ENCODE measurements at regions not wholly inside any gene's neighbourhood (a gene's known extent, or its start where the extent isn't known, plus 50 kb on each side); places are given as distances from the start of the nearest gene placed in this dataset.

- Mint-ChIP-seq H3K9me3 (no peaks in the 10 kb centered on the region), H3K4me1 (ENCODE audit: low read depth) (peaks cover 8% of the 10 kb centered on the region), H3K4me3 (no peak overlapping the region), H3K27ac (no peak overlapping the region), H3K27me3 (no peaks in the 10 kb centered on the region), H3K36me3 (ENCODE audit: low read depth) (no peaks in the 10 kb centered on the region)
- no peak for DNase-seq
Measured at GRCh38 chr12:66733321-66733720, 54.4 kb upstream of the GRIP1 start.

DNA sequence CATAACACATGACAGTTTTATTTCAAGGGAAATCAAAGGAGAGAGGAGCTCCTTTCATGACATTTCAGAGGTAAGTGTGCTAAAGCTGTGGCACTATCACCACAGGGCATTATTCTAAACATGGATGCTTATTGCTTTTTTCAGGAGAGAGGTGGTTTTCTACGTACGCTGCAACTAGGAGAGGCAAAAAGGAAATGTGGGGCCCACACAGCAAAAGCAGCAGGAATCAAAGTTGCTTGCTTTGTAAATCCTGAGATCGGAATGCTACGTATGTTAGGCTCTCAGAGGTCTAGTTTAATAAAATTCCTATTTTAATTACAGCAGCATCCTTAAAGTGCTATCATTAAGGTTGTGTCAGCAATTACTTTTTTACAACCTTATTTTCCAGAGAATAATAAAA is 55.0 kb upstream of the GRIP1 start:
- no peak overlapping the region for H3K4me3 Mint-ChIP-seq

GRCh38 chr12:66735275-66735674 is 56.4 kb upstream of the GRIP1 start:
- no peak overlapping the region for H3K4me3 Mint-ChIP-seq
- H3K36me3 Mint-ChIP-seq (ENCODE audit: low read depth): no peaks in the 10 kb centered on the region
- H3K4me1 Mint-ChIP-seq (ENCODE audit: low read depth): peaks cover 8% of the 10 kb centered on the region
- peak overlapping the region; percentile 5 for H3K27ac Mint-ChIP-seq
- H3K27me3 Mint-ChIP-seq: no peaks in the 10 kb centered on the region
- no peaks in the 10 kb centered on the region for H3K9me3 Mint-ChIP-seq
- no peak for DNase-seq

More for the DNA sequence above, 55.0 kb upstream of the GRIP1 start:
- H3K4me1 Mint-ChIP-seq (ENCODE audit: low read depth): peaks cover 8% of the 10 kb centered on the region
- DNase-seq: no peak
- H3K27ac Mint-ChIP-seq: no peak overlapping the region
- no peaks in the 10 kb centered on the region for H3K27me3 Mint-ChIP-seq
- H3K9me3 Mint-ChIP-seq: no peaks in the 10 kb centered on the region
- H3K36me3 Mint-ChIP-seq (ENCODE audit: low read depth): no peaks in the 10 kb centered on the region

DNA sequence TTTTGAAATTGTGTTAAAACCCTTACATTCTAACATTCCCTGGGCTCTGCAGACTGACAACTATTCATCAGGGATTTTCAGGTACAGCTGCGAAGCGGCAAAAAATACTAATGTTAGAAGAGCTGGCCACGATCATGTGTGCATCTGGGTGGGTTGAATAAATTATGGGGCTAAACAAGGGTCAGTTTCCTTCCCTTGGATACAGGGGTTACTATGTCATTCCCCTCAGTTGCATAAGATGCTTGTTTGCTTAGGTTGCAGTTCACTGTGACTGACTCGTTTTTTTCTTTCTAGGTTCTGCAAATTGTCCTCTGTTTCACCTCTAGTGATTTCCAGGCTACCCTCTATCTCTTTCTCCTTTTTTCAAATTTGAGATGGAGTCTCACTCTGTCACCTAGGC is 58.1 kb upstream of the GRIP1 start:
- Mint-ChIP-seq H3K27ac (no peak overlapping the region), H3K27me3 (no peaks in the 10 kb centered on the region), H3K4me1 (ENCODE audit: low read depth) (peaks cover 10% of the 10 kb centered on the region), H3K9me3 (no peaks in the 10 kb centered on the region), H3K4me3 (no peak overlapping the region), H3K36me3 (ENCODE audit: low read depth) (no peaks in the 10 kb centered on the region)
- DNase-seq: no peak

GRCh38 chr12:66739266-66739665 is 60.4 kb upstream of the GRIP1 start:
- Mint-ChIP-seq H3K27me3 (no peaks in the 10 kb centered on the region), H3K27ac (no peak overlapping the region), H3K36me3 (ENCODE audit: low read depth) (no peaks in the 10 kb centered on the region), H3K4me1 (ENCODE audit: low read depth) (peaks cover 21% of the 10 kb centered on the region), H3K4me3 (no peak overlapping the region), H3K9me3 (no peaks in the 10 kb centered on the region)
- DNase-seq: no peak

DNA sequence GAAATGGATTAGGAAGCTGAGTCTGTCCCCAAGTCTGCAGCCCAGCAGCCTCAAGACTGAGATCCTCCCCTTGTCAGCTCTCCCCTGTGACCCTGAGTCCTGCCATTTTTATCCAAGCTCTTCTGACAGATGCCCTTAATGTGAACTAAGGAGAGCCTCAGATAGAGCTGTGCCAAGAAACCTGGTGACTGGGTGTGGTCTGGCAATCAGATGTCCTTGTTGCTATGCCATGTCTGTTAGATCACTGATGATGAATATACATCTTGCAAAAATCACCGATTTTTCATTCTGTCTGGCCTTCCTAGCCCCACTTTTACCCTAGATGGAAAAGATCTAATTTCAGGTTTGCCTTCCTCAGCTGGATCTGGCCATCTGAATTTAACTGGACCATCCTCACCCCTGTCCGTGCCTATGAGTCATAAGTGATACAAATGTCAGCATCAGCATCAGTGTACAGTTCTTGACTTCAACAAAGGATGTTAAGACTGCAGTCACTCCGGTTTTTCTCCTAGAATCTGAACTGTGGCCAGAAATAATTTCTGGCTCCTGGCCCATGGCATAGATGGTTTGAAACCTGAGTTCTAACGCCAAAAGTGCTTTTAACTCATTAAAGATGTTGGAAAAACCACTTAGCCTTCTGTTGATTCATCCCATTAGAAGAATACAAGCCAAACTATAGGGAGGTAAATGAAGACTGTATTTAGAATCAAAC is 61.2 kb upstream of the GRIP1 start:
- Mint-ChIP-seq H3K4me1 (ENCODE audit: low read depth) (peaks cover 21% of the 10 kb centered on the region), H3K27me3 (no peaks in the 10 kb centered on the region), H3K4me3 (no peak overlapping the region), H3K9me3 (no peaks in the 10 kb centered on the region), H3K36me3 (ENCODE audit: low read depth) (no peaks in the 10 kb centered on the region), H3K27ac (no peak overlapping the region)
- no peak for DNase-seq

DNA sequence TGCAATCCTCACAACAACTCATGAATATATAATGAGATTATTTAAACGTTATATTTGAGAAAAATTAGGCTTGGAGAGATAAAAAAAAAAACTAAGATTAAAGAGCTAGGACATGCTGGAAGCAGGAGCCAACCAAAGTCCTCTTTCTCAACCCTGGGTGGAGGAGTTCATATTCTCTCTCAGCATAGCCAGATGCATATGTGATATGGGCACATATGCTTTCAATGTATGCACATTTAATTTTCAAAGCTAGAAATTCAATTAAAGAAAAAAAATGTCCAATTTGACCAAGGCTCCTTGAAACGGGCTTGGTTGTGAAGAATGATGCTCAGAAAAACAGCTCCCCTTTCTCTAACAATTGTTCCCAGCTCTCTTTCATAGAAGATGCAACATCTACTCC is 61.9 kb upstream of the GRIP1 start:
- Mint-ChIP-seq H3K27me3 (no peaks in the 10 kb centered on the region), H3K4me1 (ENCODE audit: low read depth) (peaks cover 14% of the 10 kb centered on the region), H3K4me3 (no peak overlapping the region), H3K9me3 (no peaks in the 10 kb centered on the region), H3K36me3 (ENCODE audit: low read depth) (no peaks in the 10 kb centered on the region), H3K27ac (no peak overlapping the region)
- DNase-seq: no peak

DNA sequence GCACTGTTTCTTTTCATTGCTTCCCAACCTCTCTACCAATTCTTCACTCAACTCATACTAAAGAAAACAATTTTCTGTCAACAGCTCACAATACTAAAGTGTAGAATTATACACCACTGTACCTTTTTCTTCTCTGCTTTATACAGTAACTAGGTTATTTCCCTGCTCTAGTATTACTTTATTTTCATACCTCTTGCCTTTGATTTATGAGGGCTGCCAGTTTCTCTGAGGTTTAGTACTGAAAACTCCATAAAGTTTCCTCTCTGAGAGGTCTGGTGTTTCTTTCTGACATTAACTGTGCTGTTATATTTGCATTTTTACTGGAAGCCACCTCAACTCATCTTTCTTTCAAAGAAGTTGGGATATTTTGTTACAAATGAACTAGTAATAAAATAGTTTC is 63.0 kb upstream of the GRIP1 start:
- H3K4me1 Mint-ChIP-seq (ENCODE audit: low read depth): peaks cover 14% of the 10 kb centered on the region
- H3K9me3 Mint-ChIP-seq: no peaks in the 10 kb centered on the region
- no peaks in the 10 kb centered on the region for H3K27me3 Mint-ChIP-seq
- no peak for DNase-seq
- no peaks in the 10 kb centered on the region for H3K36me3 Mint-ChIP-seq (ENCODE audit: low read depth)
- H3K27ac Mint-ChIP-seq: no peak overlapping the region
- no peak overlapping the region for H3K4me3 Mint-ChIP-seq

DNA sequence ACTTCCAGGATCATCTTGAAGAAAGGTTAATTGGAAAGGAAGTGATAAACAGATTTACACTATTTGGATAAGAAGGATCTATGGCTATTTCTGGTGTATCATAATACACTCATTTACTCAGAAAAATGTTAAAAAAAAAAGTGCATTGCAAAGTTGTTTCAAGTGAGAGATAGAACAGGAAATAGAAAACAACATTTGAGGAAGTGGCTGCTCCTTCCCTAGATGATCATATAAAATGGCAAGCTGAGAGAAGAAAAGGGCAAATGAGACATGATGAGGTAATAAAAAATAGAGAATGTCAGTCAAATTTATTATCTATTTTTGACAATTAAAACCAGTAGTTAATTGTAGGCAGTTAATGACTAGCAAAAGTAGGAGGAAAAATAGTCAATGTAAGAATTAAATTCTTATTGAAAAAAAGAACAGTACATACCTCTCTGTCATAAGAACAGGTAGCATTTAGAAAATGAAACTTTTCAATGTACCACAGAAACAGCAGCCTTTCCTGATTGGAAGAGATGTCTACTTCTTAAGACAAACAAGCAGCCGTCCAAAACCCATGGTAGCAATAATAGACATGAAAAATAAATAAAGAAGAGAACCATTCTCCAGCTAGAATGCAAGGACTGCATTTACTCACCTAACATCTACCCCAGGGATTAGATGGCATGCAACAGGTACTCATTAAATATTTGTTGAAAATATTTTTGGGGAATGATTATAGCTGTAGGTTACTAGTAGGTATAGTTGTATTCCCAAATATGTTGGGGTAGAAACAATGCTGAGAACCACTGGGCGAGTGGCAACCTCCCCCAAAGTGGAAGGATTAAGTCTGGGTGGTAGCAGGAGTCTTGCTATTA is 63.9 kb upstream of the GRIP1 start:
- Mint-ChIP-seq H3K36me3 (ENCODE audit: low read depth) (no peaks in the 10 kb centered on the region), H3K27me3 (no peaks in the 10 kb centered on the region), H3K9me3 (no peaks in the 10 kb centered on the region), H3K4me3 (no peak overlapping the region), H3K27ac (no peak overlapping the region), H3K4me1 (ENCODE audit: low read depth) (peaks cover 14% of the 10 kb centered on the region)
- no peak for DNase-seq

DNA sequence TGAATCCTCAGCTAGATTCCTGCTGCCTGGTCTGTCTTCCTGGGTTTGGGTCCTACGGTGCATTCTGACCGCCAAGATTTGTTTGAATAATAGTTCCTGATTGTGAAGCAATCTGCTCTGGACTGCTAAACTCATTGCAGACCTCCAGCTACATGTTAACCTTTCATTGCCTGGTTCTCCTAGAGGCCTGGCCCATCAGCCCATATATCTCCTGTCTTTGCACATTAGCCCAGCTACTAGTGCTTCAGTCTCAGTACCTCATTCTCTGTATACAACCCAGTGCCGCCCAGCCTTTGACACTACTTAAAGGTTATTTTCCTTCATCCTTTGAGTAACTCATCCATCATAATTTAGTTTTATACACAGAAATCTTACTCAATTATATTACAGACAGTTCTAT is 65.6 kb upstream of the GRIP1 start:
- no peaks in the 10 kb centered on the region for H3K9me3 Mint-ChIP-seq
- H3K27me3 Mint-ChIP-seq: no peaks in the 10 kb centered on the region
- H3K4me3 Mint-ChIP-seq: no peak overlapping the region
- H3K27ac Mint-ChIP-seq: no peak overlapping the region
- peaks cover 14% of the 10 kb centered on the region for H3K4me1 Mint-ChIP-seq (ENCODE audit: low read depth)
- DNase-seq: no peak
- H3K36me3 Mint-ChIP-seq (ENCODE audit: low read depth): no peaks in the 10 kb centered on the region

GRCh38 chr12:66744956-66745383 is 66.1 kb upstream of the GRIP1 start:
- peaks cover 14% of the 10 kb centered on the region for H3K4me1 Mint-ChIP-seq (ENCODE audit: low read depth)
- no peak overlapping the region for H3K27ac Mint-ChIP-seq
- H3K9me3 Mint-ChIP-seq: no peaks in the 10 kb centered on the region
- H3K4me3 Mint-ChIP-seq: no peak overlapping the region
- DNase-seq: no peak
- peaks cover 3% of the 10 kb centered on the region for H3K27me3 Mint-ChIP-seq
- H3K36me3 Mint-ChIP-seq (ENCODE audit: low read depth): no peaks in the 10 kb centered on the region

DNA sequence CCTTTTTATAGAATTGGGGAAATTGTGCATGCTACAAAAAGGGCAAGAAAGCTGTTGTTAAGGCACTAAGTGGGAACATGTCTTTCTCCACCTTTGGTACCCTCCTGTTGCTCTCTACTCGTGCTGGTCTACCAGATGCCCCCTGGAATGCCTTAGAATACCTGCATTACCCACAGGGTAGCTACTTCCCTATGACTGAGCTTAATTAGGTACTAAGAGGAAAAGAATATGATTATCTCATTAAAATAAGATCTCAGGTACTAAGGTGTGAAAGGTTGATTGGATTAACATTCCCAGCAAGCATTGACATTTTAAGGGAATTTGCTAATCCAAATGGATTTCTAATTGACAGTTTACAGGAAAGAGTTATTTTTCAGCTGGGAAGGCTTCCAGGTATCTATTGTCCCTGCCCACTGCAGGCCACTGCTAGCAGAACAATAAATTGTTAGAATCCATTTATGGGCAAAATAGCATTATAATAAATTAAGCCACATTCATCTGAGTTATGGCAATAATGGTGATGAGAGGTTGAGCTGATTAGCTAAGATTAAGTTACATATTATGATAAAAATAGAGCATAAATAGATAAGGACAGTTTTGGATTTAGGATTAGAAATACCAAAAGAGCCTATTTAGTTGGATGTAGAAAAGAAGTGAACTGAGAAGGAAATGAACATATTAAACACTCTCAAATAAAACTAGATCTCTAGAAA is 67.8 kb upstream of the GRIP1 start:
- DNase-seq: no peak
- Mint-ChIP-seq H3K27ac (no peak overlapping the region), H3K4me1 (ENCODE audit: low read depth) (peaks cover 14% of the 10 kb centered on the region), H3K9me3 (no peaks in the 10 kb centered on the region), H3K36me3 (ENCODE audit: low read depth) (no peaks in the 10 kb centered on the region), H3K4me3 (no peak overlapping the region), H3K27me3 (peaks cover 3% of the 10 kb centered on the region)

DNA sequence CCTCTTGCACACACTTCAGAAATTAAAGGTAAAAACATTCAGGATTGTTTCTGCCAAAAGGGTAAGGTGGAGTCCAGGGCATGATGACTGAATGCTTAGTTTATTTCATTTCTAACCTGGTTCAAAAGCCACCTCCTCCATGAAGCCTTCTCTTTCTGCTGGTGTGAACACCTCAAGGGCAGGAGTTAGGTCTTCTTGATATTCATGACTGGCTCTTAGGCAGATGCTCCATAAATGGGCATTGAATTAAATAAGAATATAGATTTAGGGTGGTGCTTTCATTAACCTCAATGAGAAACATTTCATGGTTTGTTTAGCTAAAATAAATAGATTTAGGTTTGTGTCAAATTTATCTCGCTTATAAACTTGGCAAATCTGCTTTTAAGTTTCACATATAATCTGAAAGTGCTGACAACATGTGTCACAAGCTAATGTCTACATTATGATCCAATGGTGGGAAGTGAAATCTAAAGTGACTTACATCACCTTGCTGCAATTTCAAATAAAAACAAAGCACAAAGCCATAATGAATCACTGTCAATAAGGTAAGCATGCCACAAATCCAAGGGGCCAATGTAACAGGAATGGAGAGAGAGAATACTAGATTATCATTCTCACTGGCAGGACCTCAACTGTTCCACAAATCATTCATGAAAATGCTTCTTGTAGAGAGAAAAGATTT is 72.7 kb upstream of the GRIP1 start:
- no peak overlapping the region for H3K27ac Mint-ChIP-seq
- no peak overlapping the region for H3K4me3 Mint-ChIP-seq
- no peaks in the 10 kb centered on the region for H3K9me3 Mint-ChIP-seq
- no peaks in the 10 kb centered on the region for H3K36me3 Mint-ChIP-seq (ENCODE audit: low read depth)
- no peak for DNase-seq
- peaks cover 8% of the 10 kb centered on the region for H3K4me1 Mint-ChIP-seq (ENCODE audit: low read depth)
- peaks cover 3% of the 10 kb centered on the region for H3K27me3 Mint-ChIP-seq

DNA sequence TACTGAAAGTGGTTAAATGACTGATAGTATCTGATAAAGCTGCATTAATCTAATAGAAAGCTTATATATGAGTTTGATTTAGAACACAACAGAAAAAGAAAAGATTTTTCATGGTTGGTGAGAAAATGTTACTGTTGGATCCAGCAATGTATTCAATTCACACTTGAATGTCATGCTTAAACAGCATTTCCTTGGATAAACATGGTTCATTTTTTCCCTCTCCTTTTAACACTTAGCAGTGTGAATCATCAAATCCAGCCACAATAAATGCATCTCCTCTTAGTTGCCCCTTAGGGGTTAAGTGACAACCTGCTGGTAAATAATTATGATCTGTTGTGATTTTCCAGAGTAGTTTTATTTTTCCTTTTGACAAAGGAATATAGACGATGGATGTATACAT is 74.9 kb upstream of the GRIP1 start:
- no peak overlapping the region for H3K27ac Mint-ChIP-seq
- DNase-seq: no peak
- no peak overlapping the region for H3K4me3 Mint-ChIP-seq
- H3K4me1 Mint-ChIP-seq (ENCODE audit: low read depth): peaks cover 8% of the 10 kb centered on the region
- H3K36me3 Mint-ChIP-seq (ENCODE audit: low read depth): no peaks in the 10 kb centered on the region
- peaks cover 5% of the 10 kb centered on the region for H3K27me3 Mint-ChIP-seq
- H3K9me3 Mint-ChIP-seq: no peaks in the 10 kb centered on the region

Data from activated T-cell treated with anti-CD3 and anti-CD28 coated beads, Interleukin-2, amount 50 U/mL, for 24 hours (primary cell).